ENCODE measurements at regions not wholly inside any gene's neighbourhood (a gene's known extent, or its start where the extent isn't known, plus 50 kb on each side); places are given as distances from the start of the nearest gene placed in this dataset.
"Not testable (repeated sequence)": the region's sequence is repeated elsewhere in the genome, so short reads cannot be mapped to it uniquely, and the experiment has no call there.

GRCh38 chr2:89811295-89811694 is 1119.8 kb downstream of the RPIA start:
- Histone ChIP-seq H3K4me1 (ENCODE audit: low read depth, poor library complexity, severe bottlenecking) (no peaks in the 10 kb centered on the region), H3K9ac (no peak overlapping the region), H3K27me3 (ENCODE audit: insufficient read depth, low read depth) (no peaks in the 10 kb centered on the region), H3K4me2 (no peak overlapping the region), H3K79me2 (ENCODE audit: insufficient read depth, low read depth) (no peaks in the 10 kb centered on the region), H3K36me3 (ENCODE audit: insufficient read depth) (no peaks in the 10 kb centered on the region), H4K20me1 (ENCODE audit: insufficient read depth) (no peaks in the 10 kb centered on the region), H3K27ac (no peak overlapping the region), H2AFZ (ENCODE audit: low read depth) (no peak overlapping the region), H3K4me3 (IDR thresholded peaks at IDR 0.05; ENCODE audit: insufficient read depth, low read depth, low read length) (no peak overlapping the region)
- TF ChIP-seq CTCF (conservative IDR thresholded peaks at IDR 0.05; ENCODE audit: low read depth, low read length) = no peak

- H3K27ac ChIP-seq; H3K36me3 ChIP-seq (ENCODE audit: insufficient read depth); H3K4me3 ChIP-seq (IDR thresholded peaks at IDR 0.05; ENCODE audit: insufficient read depth, low read depth, low read length); H3K9ac ChIP-seq; H3K27me3 ChIP-seq (ENCODE audit: insufficient read depth, low read depth); H3K79me2 ChIP-seq (ENCODE audit: insufficient read depth, low read depth); H3K4me1 ChIP-seq (ENCODE audit: low read depth, poor library complexity, severe bottlenecking); H3K4me2 ChIP-seq; H4K20me1 ChIP-seq (ENCODE audit: insufficient read depth); H2AFZ ChIP-seq (ENCODE audit: low read depth): not testable (repeated sequence)
Measured at GRCh38 chr2:89811910-89812309, 1120.4 kb downstream of the RPIA start.

- H3K9ac ChIP-seq; H2AFZ ChIP-seq (ENCODE audit: low read depth): not testable (repeated sequence)
Measured at GRCh38 chr2:89814359-89814758, 1122.9 kb downstream of the RPIA start.

GRCh38 chr2:89818873-89819272 is 1127.4 kb downstream of the RPIA start:
- no peak for TF ChIP-seq CTCF (conservative IDR thresholded peaks at IDR 0.05; ENCODE audit: low read depth, low read length)
- Histone ChIP-seq H3K27me3 (ENCODE audit: insufficient read depth, low read depth) (no peaks in the 10 kb centered on the region), H3K79me2 (ENCODE audit: insufficient read depth, low read depth) (no peaks in the 10 kb centered on the region), H3K4me1 (ENCODE audit: low read depth, poor library complexity, severe bottlenecking) (no peaks in the 10 kb centered on the region), H2AFZ (ENCODE audit: low read depth) (no peak overlapping the region), H3K27ac (no peak overlapping the region), H4K20me1 (ENCODE audit: insufficient read depth) (no peaks in the 10 kb centered on the region), H3K4me3 (IDR thresholded peaks at IDR 0.05; ENCODE audit: insufficient read depth, low read depth, low read length) (no peak overlapping the region), H3K9ac (no peak overlapping the region), H3K36me3 (ENCODE audit: insufficient read depth) (no peaks in the 10 kb centered on the region), H3K4me2 (no peak overlapping the region)

More at GRCh38 chr2:89814359-89814758, 1122.9 kb downstream of the RPIA start:
- H4K20me1 ChIP-seq (ENCODE audit: insufficient read depth); H3K79me2 ChIP-seq (ENCODE audit: insufficient read depth, low read depth); H3K4me3 ChIP-seq (IDR thresholded peaks at IDR 0.05; ENCODE audit: insufficient read depth, low read depth, low read length); H3K27ac ChIP-seq; H3K4me2 ChIP-seq; H3K36me3 ChIP-seq (ENCODE audit: insufficient read depth); H3K4me1 ChIP-seq (ENCODE audit: low read depth, poor library complexity, severe bottlenecking); H3K27me3 ChIP-seq (ENCODE audit: insufficient read depth, low read depth): not testable (repeated sequence)

GRCh38 chr2:89819809-89820208 is 1128.3 kb downstream of the RPIA start:
- Histone ChIP-seq H3K4me2 (no peak overlapping the region), H3K79me2 (ENCODE audit: insufficient read depth, low read depth) (no peaks in the 10 kb centered on the region), H3K27me3 (ENCODE audit: insufficient read depth, low read depth) (no peaks in the 10 kb centered on the region), H2AFZ (ENCODE audit: low read depth) (no peak overlapping the region), H4K20me1 (ENCODE audit: insufficient read depth) (no peaks in the 10 kb centered on the region), H3K9ac (no peak overlapping the region), H3K36me3 (ENCODE audit: insufficient read depth) (no peaks in the 10 kb centered on the region), H3K4me1 (ENCODE audit: low read depth, poor library complexity, severe bottlenecking) (no peaks in the 10 kb centered on the region), H3K27ac (no peak overlapping the region), H3K4me3 (IDR thresholded peaks at IDR 0.05; ENCODE audit: insufficient read depth, low read depth, low read length) (no peak overlapping the region)
- no peak for TF ChIP-seq CTCF (conservative IDR thresholded peaks at IDR 0.05; ENCODE audit: low read depth, low read length)
